ENCODE measurements at regions not wholly inside any gene's neighbourhood (a gene's known extent, or its start where the extent isn't known, plus 50 kb on each side); places are given as distances from the start of the nearest gene placed in this dataset.

GRCh38 chr4:174170906-174171305, 112.6 kb downstream of the FBXO8 start:
- BruUV-seq (replicated peaks) = no TSS peak
- H3K79me2 ChIP-seq (ENCODE audit: insufficient read depth, low read length) = no peaks in the 10 kb centered on the region
- H4K20me1 ChIP-seq (ENCODE audit: insufficient read depth) = no peaks in the 10 kb centered on the region
- no peak overlapping the region for H3K27ac ChIP-seq (ENCODE audit: low read depth, low read length)
- no peaks in the 10 kb centered on the region for H3K4me1 ChIP-seq (ENCODE audit: control insufficient read depth in 1 of 2, insufficient read depth in 2 of 2, low read length in 2 of 2)
- CTCF ChIA-PET = no interaction called here
- peaks cover 6% of the 10 kb centered on the region; the same call in 1 of the 2 replicates for H3K27me3 ChIP-seq (ENCODE audit: insufficient read depth, low read length)
- intact Hi-C loops (cut with micrococcal nuclease) = no loop called here
- no peak overlapping the region for H3K9ac ChIP-seq (ENCODE audit: low read length)
- ATAC-seq (no peak), DNase-seq (ENCODE audit: low read depth, low spot score) (no peak)
- no peaks in the 10 kb centered on the region for H3K9me3 ChIP-seq (ENCODE audit: control insufficient read depth in 1 of 2, insufficient read depth in 1 of 2, low read depth in 1 of 2, low read length in 2 of 2)
- RAD21 ChIA-PET (ENCODE audit: low non-redundant PET in 1 of 2, low total read pairs in 2 of 2, uncharacterized antibody in 2 of 2, unreplicated experiment in 2 of 2) = no interaction called here
- no peaks in the 10 kb centered on the region for H3K9me2 ChIP-seq (ENCODE audit: insufficient read depth)
- H3K36me3 ChIP-seq (ENCODE audit: control insufficient read depth in 1 of 2, insufficient read depth in 2 of 2, low read length in 2 of 2) = no peaks in the 10 kb centered on the region
- no peak overlapping the region for H3K4me3 ChIP-seq (replicated peaks in 1 of 2; ENCODE audit: low read depth in 1 of 2, low read length in 2 of 2)
- TF ChIP-seq MAX (IDR thresholded peaks at IDR 0.05) = no peak
- no peak for TF ChIP-seq REST (IDR thresholded peaks at IDR 0.05; ENCODE audit: low read depth)
- TF ChIP-seq YY1 (IDR thresholded peaks at IDR 0.05; ENCODE audit: extremely low read depth, insufficient replicate concordance, low read depth, low read length) = no peak
- TF ChIP-seq, protein P1, sequence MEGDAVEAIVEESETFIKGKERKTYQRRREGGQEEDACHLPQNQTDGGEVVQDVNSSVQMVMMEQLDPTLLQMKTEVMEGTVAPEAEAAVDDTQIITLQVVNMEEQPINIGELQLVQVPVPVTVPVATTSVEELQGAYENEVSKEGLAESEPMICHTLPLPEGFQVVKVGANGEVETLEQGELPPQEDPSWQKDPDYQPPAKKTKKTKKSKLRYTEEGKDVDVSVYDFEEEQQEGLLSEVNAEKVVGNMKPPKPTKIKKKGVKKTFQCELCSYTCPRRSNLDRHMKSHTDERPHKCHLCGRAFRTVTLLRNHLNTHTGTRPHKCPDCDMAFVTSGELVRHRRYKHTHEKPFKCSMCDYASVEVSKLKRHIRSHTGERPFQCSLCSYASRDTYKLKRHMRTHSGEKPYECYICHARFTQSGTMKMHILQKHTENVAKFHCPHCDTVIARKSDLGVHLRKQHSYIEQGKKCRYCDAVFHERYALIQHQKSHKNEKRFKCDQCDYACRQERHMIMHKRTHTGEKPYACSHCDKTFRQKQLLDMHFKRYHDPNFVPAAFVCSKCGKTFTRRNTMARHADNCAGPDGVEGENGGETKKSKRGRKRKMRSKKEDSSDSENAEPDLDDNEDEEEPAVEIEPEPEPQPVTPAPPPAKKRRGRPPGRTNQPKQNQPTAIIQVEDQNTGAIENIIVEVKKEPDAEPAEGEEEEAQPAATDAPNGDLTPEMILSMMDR (IDR thresholded peaks at IDR 0.05 in 2 of 3, conservative IDR thresholded peaks at IDR 0.05 in 1 of 3; ENCODE audit: borderline replicate concordance in 1 of 3, insufficient read depth in 1 of 3, low read depth in 2 of 3, low read length in 2 of 3) = no peak
- POLR2A ChIA-PET = no interaction called here
- H3K4me2 ChIP-seq (ENCODE audit: low read length) = no peak overlapping the region
- no peak overlapping the region for H2AFZ ChIP-seq (ENCODE audit: low read depth, low read length, poor library complexity, severe bottlenecking)
